B cell (primary cell): ENCODE measurements at regions not wholly inside any gene's neighbourhood (a gene's known extent, or its start where the extent isn't known, plus 50 kb on each side); places are given as distances from the start of the nearest gene placed in this dataset.

ENCODE experiments used
- EZH2 ChIP-seq: IDR thresholded peaks from 2 replicates; pipeline ENCODE4 v1.6.1; 2012; ENCODE audit warnings: borderline replicate concordance, low read depth, mild to moderate bottlenecking, moderate library complexity, low read length; ENCODE audit not compliant: insufficient read depth, poor library complexity, severe bottlenecking
- TF ChIP-seq, protein P1 (sequence below): fragments of 200-600 bp; IDR thresholded peaks from one replicate; pipeline ENCODE4 v1.8.0; 2022; ENCODE audit warnings: antibody characterized with exemption, mild to moderate bottlenecking

GRCh38 chr4:179544496-179544895 lies 2102.3 kb upstream of the AGA start:
- TF ChIP-seq, protein P1, sequence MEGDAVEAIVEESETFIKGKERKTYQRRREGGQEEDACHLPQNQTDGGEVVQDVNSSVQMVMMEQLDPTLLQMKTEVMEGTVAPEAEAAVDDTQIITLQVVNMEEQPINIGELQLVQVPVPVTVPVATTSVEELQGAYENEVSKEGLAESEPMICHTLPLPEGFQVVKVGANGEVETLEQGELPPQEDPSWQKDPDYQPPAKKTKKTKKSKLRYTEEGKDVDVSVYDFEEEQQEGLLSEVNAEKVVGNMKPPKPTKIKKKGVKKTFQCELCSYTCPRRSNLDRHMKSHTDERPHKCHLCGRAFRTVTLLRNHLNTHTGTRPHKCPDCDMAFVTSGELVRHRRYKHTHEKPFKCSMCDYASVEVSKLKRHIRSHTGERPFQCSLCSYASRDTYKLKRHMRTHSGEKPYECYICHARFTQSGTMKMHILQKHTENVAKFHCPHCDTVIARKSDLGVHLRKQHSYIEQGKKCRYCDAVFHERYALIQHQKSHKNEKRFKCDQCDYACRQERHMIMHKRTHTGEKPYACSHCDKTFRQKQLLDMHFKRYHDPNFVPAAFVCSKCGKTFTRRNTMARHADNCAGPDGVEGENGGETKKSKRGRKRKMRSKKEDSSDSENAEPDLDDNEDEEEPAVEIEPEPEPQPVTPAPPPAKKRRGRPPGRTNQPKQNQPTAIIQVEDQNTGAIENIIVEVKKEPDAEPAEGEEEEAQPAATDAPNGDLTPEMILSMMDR, result no peak
- no peak for TF ChIP-seq EZH2
